ENCODE measurements at regions not wholly inside any gene's neighbourhood (a gene's known extent, or its start where the extent isn't known, plus 50 kb on each side); places are given as distances from the start of the nearest gene placed in this dataset.

DNA sequence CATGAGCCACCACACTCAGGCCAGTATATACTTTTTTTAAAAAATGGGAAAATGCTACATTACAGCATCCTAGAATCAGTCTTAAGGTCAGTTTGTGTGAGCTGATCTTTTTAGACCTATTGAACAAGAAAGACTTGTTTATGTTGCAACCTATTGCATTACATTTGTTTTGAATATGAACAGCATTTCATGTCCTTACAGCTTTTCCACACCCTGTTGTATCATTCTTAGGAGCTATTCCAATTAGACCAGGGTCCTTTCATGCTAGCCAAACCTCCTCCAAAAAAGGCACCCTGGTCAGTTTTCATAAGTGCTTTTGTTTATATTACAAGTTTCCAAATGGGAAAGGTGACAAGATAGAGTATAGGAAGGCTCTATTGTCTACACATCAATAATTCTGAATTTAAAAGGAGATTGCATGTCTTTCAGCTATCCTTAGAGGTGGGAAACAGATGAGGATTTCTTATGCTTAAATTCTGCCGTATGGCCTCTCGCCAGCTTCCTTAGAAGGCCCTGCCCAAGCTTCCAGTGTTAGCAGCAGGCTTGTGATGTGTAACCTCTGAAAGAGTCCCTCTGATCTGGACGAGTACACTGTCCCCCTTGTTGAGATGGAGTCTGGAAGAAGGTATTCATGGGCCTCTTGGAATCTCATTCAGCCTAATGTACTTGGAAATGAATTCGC lies 171.9 kb downstream of the OTUD1 start:
- Histone ChIP-seq H3K27ac (no peak overlapping the region), H3K27me3 (no peaks in the 10 kb centered on the region), H3K9me3 (no peaks in the 10 kb centered on the region), H3K4me3 (no peak overlapping the region), H3K36me3 (no peaks in the 10 kb centered on the region), H3K4me1 (no peaks in the 10 kb centered on the region)
- intact Hi-C loops (cut with DNase I): no loop called here
- ATAC-seq (no peak), DNase-seq (no peak)
- TF ChIP-seq CTCF (IDR thresholded peaks at IDR 0.05): no peak

GRCh38 chr10:23611308-23612029 lies 172.6 kb downstream of the OTUD1 start:
- DNase-seq (no peak), ATAC-seq (no peak)
- Histone ChIP-seq H3K27ac (no peak overlapping the region), H3K4me3 (no peak overlapping the region), H3K4me1 (no peaks in the 10 kb centered on the region), H3K9me3 (no peaks in the 10 kb centered on the region), H3K36me3 (no peaks in the 10 kb centered on the region), H3K27me3 (no peaks in the 10 kb centered on the region)
- intact Hi-C loops (cut with DNase I): no loop called here
- no peak for TF ChIP-seq CTCF (IDR thresholded peaks at IDR 0.05)

- H3K4me1 ChIP-seq: no peaks in the 10 kb centered on the region
- no peaks in the 10 kb centered on the region for H3K9me3 ChIP-seq
- DNase-seq (no peak), ATAC-seq (no peak)
- no peak overlapping the region for H3K4me3 ChIP-seq
- intact Hi-C loops (cut with DNase I): no loop called here
- no peaks in the 10 kb centered on the region for H3K36me3 ChIP-seq
- H3K27ac ChIP-seq: no peak overlapping the region
- H3K27me3 ChIP-seq: no peaks in the 10 kb centered on the region
- no peak for TF ChIP-seq CTCF (IDR thresholded peaks at IDR 0.05)
These were observed 175.0 kb downstream of the OTUD1 start for GRCh38 chr10:23613900-23614299.

DNA sequence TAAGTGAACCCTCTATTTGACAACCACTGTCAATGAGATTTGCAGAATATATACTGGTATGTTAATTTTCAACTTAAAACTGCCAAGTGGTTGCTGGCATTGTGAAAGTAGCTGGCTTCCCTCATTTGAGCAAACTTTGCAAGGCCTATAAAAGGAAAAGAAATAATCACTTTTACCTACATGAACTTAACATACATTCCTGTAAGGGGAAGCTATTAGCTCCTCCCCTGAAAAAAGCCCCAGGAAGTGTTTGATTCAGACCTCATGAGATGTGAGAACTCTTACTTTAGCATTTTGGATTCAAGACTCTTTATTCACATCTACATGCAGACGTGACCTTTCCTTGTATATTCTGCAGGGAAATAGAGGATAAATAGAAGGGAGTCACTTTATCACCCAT lies 175.6 kb downstream of the OTUD1 start:
- DNase-seq (no peak), ATAC-seq (no peak)
- no peak for TF ChIP-seq CTCF (IDR thresholded peaks at IDR 0.05)
- Histone ChIP-seq H3K36me3 (no peaks in the 10 kb centered on the region), H3K27ac (no peak overlapping the region), H3K9me3 (no peaks in the 10 kb centered on the region), H3K4me3 (no peak overlapping the region), H3K4me1 (no peaks in the 10 kb centered on the region), H3K27me3 (no peaks in the 10 kb centered on the region)
- intact Hi-C loops (cut with DNase I): no loop called here

DNA sequence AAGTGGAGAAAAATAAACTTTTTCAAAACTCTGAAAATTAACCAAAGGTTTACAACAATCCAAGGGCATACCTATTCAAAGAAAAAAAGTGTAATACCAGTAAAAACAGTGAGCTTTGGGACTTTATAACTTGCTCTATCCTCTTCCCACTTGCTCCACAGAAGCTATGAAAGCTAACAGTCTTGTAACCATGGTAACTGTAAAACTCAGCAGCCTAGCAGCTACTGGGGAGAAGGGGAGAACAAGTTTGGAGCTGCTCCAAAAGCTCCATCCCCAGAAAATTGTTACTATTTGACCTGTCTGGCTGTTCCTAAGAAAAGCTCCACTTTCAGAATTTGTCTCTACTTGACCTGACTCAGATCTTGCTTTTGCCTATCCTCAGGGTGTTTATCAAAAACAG lies 191.5 kb downstream of the OTUD1 start:
- Histone ChIP-seq H3K4me3 (no peak overlapping the region), H3K27ac (no peak overlapping the region), H3K9me3 (peaks cover 0 to 13% of the 10 kb centered on the region in 2 donors), H3K27me3 (no peaks in the 10 kb centered on the region), H3K4me1 (no peaks in the 10 kb centered on the region), H3K36me3 (no peaks in the 10 kb centered on the region)
- ATAC-seq (no peak), DNase-seq (no peak)
- intact Hi-C loops (cut with DNase I): no loop called here
- TF ChIP-seq CTCF (IDR thresholded peaks at IDR 0.05): no peak
